ENCODE measurements at regions not wholly inside any gene's neighbourhood (a gene's known extent, or its start where the extent isn't known, plus 50 kb on each side); places are given as distances from the start of the nearest gene placed in this dataset.

GRCh38 chr5:5899716-5900115 lies 477.2 kb downstream of the ICE1 start:
- Mint-ChIP-seq H3K36me3 (no peaks in the 10 kb centered on the region), H3K27me3 (ENCODE audit: low read depth) (peaks cover 4% of the 10 kb centered on the region), H3K4me3 (no peak overlapping the region), H3K27ac (no peak overlapping the region), H3K9me3 (peaks cover 10% of the 10 kb centered on the region), H3K4me1 (peaks cover 2% of the 10 kb centered on the region)
- TF ChIP-seq CTCF (IDR thresholded peaks at IDR 0.05; ENCODE audit: unreplicated experiment) = no peak
- no peak for DNase-seq (ENCODE audit: low spot score in 2 of 2, unreplicated experiment in 2 of 2)

- H3K27ac Mint-ChIP-seq = no peak overlapping the region
- no peak for DNase-seq (ENCODE audit: low spot score in 2 of 2, unreplicated experiment in 2 of 2)
- H3K4me1 Mint-ChIP-seq = peaks cover 51% of the 10 kb centered on the region
- no peak for TF ChIP-seq CTCF (IDR thresholded peaks at IDR 0.05; ENCODE audit: unreplicated experiment)
- no peaks in the 10 kb centered on the region for H3K36me3 Mint-ChIP-seq
- no peaks in the 10 kb centered on the region for H3K9me3 Mint-ChIP-seq
- H3K4me3 Mint-ChIP-seq = no peak overlapping the region
- peaks cover 24% of the 10 kb centered on the region for H3K27me3 Mint-ChIP-seq (ENCODE audit: low read depth)
Observed at GRCh38 chr5:5888284-5888683, 465.8 kb downstream of the ICE1 start.

- no peak for DNase-seq (ENCODE audit: low spot score in 2 of 2, unreplicated experiment in 2 of 2)
- Mint-ChIP-seq H3K4me1 (peaks cover 50% of the 10 kb centered on the region), H3K36me3 (no peaks in the 10 kb centered on the region), H3K27ac (peak overlapping the region; percentile 73), H3K9me3 (no peaks in the 10 kb centered on the region), H3K4me3 (no peak overlapping the region), H3K27me3 (ENCODE audit: low read depth) (peaks cover 24% of the 10 kb centered on the region)
- no peak for TF ChIP-seq CTCF (IDR thresholded peaks at IDR 0.05; ENCODE audit: unreplicated experiment)
Observed at GRCh38 chr5:5887833-5888232, 465.4 kb downstream of the ICE1 start.

- Mint-ChIP-seq H3K9me3 (no peaks in the 10 kb centered on the region), H3K27ac (no peak overlapping the region), H3K4me3 (no peak overlapping the region), H3K36me3 (no peaks in the 10 kb centered on the region), H3K27me3 (ENCODE audit: low read depth) (peaks cover 24% of the 10 kb centered on the region), H3K4me1 (peaks cover 42% of the 10 kb centered on the region)
- TF ChIP-seq CTCF (IDR thresholded peaks at IDR 0.05; ENCODE audit: unreplicated experiment) = peak; percentile 67
- peak in 1 of 2 experiments; percentile 48 for DNase-seq (ENCODE audit: low spot score in 2 of 2, unreplicated experiment in 2 of 2)
Observed at GRCh38 chr5:5886812-5887486, 464.5 kb downstream of the ICE1 start.

GRCh38 chr5:5886353-5886752 lies 463.9 kb downstream of the ICE1 start:
- Mint-ChIP-seq H3K4me3 (no peak overlapping the region), H3K27me3 (ENCODE audit: low read depth) (peaks cover 28% of the 10 kb centered on the region), H3K9me3 (no peaks in the 10 kb centered on the region), H3K4me1 (peaks cover 40% of the 10 kb centered on the region), H3K36me3 (no peaks in the 10 kb centered on the region), H3K27ac (no peak overlapping the region)
- no peak for DNase-seq (ENCODE audit: low spot score in 2 of 2, unreplicated experiment in 2 of 2)
- no peak for TF ChIP-seq CTCF (IDR thresholded peaks at IDR 0.05; ENCODE audit: unreplicated experiment)

All from mesothelial cell of epicardium (in vitro differentiated cells).